K562 (cell line): ENCODE measurements at regions not wholly inside any gene's neighbourhood (a gene's known extent, or its start where the extent isn't known, plus 50 kb on each side); places are given as distances from the start of the nearest gene placed in this dataset.

ENCODE experiments used
- ATAC-seq: fragments of 200-7000 bp; cut with Tn5 transposase; 3 replicates; pipeline ENCODE4 v1.9.1; 2020; ENCODE audit warnings: moderate library complexity
- BruUV-seq: library from RNA; stranded (reverse); fragments of 400-500 nt; replicated peaks from 2 replicates; lab custom pipeline; 2021; lab: Mats Ljungman, UMichigan
- CTCF ChIA-PET: fragments of 300-600 bp; formaldehyde crosslinking; extraction: SDS; loops from one replicate; lab custom pipeline; 2021; ENCODE audit warnings: low intra/inter-chr PET ratio; lab: Yijun Ruan, JAX
- POLR2A ChIA-PET: fragments of 300-600, 350-650 bp; sonication (Branson Sonifier 250); formaldehyde crosslinking; extraction: SDS; loops from one replicate; lab custom pipeline; 2021; ENCODE audit warnings: antibody characterized with exemption, inconsistent platforms; lab: Yijun Ruan, JAX
- DNase-seq, 4 experiments: peaks; one replicate each; pipeline versions ENCODE4 v3.0.0 to v3.0.0-alpha.2; 2011 to 2018; ENCODE audit warnings: low spot score in 3 of 4, mixed read lengths in 3 of 4; ENCODE audit errors: extremely low read depth in 1 of 4
- FAIRE-seq: peaks from 2 replicates; lab custom pipeline; 2011; peaks lifted over from hg19 to GRCh38; lab: Jason Lieb, UNC
- H2AFZ ChIP-seq: 2 replicates; pipeline ENCODE4 v1.6.0; 2011; ENCODE audit warnings: low read depth, low read length, control low read depth, inconsistent platforms
- H3K27ac ChIP-seq: fragments of 200-600 bp; 3 replicates; pipeline ENCODE4 v1.8.0; 2011; ENCODE audit warnings: low read depth, mild to moderate bottlenecking, control low read depth, inconsistent platforms, low read length, moderate library complexity, mixed read lengths; ENCODE audit errors: extremely low read depth
- H3K27me3 ChIP-seq, 2 experiments: fragments of 300-600 bp in 1 of 2; 2 replicates in 1 of 2; 3 replicates in 1 of 2; pipeline versions ENCODE4 v1.6.0 to v1.8.0; 2011; ENCODE audit warnings: inconsistent platforms in 2 of 2, low read length in 2 of 2, mild to moderate bottlenecking in 1 of 2, mixed read lengths in 1 of 2, moderate library complexity in 1 of 2; ENCODE audit not compliant: control insufficient read depth in 2 of 2, insufficient read depth in 2 of 2
- H3K36me3 ChIP-seq: fragments of 300-600 bp; 3 replicates; pipeline ENCODE4 v1.8.0; 2011; ENCODE audit warnings: mild to moderate bottlenecking, low read length, inconsistent platforms; ENCODE audit not compliant: control insufficient read depth, insufficient read depth
- H3K4me1 ChIP-seq, 2 experiments: fragments of 200-600 bp in 1 of 2; replicated peaks in 1 of 2; 2 replicates in 1 of 2; 3 replicates in 1 of 2; pipeline versions ENCODE4 v1.5.1 to v1.8.0; 2011; ENCODE audit warnings: inconsistent platforms in 2 of 2, low read length in 2 of 2, mild to moderate bottlenecking in 1 of 2, mixed read lengths in 1 of 2, moderate library complexity in 1 of 2; ENCODE audit not compliant: control insufficient read depth in 2 of 2, insufficient read depth in 2 of 2
- H3K4me2 ChIP-seq: 2 replicates; pipeline ENCODE4 v1.6.1; 2011; ENCODE audit warnings: low read length, control low read depth, inconsistent platforms, mixed read lengths; ENCODE audit not compliant: insufficient read depth
- H3K4me3 ChIP-seq: fragments of 200-600 bp; sonication (generic), shearing (Covaris generic); 2 replicates; pipeline ENCODE4 v1.5.1; 2016; ENCODE audit warnings: control low read depth, inconsistent platforms
- H3K79me2 ChIP-seq: fragments of 200-600 bp; 3 replicates; pipeline ENCODE4 v1.8.0; 2011; ENCODE audit warnings: low read length, inconsistent platforms; ENCODE audit not compliant: control insufficient read depth, insufficient read depth
- H3K9ac ChIP-seq, 2 experiments: 2 replicates each; pipeline versions ENCODE4 v1.6.0 to v1.6.1; 2011; ENCODE audit warnings: low read depth in 2 of 2, low read length in 2 of 2, control low read depth in 1 of 2, inconsistent platforms in 1 of 2, mild to moderate bottlenecking in 1 of 2, mixed read lengths in 1 of 2; ENCODE audit not compliant: insufficient read depth in 1 of 2
- H3K9me1 ChIP-seq: one replicate; pipeline ENCODE4 v1.6.0; 2011; ENCODE audit warnings: inconsistent platforms, mild to moderate bottlenecking, low read length, moderate library complexity; ENCODE audit not compliant: control insufficient read depth, insufficient read depth
- H3K9me3 ChIP-seq: replicated peaks from 2 replicates; pipeline ENCODE4 v1.5.1; 2011; ENCODE audit warnings: low read depth, low read length, inconsistent platforms; ENCODE audit not compliant: control insufficient read depth, insufficient read depth
- H4K20me1 ChIP-seq: replicated peaks from 2 replicates; pipeline ENCODE4 v1.6.1; 2011; ENCODE audit warnings: low read length, inconsistent platforms, mixed read lengths; ENCODE audit not compliant: control insufficient read depth, insufficient read depth
- ATF1 ChIP-seq, 2 experiments: fragments of 450-650 bp in 1 of 2; IDR thresholded peaks; 2 replicates each; pipeline ENCODE4 v1.6.1; 2016; ENCODE audit warnings: missing compliant biosample characterization in 1 of 2, missing genetic modification characterization in 1 of 2
- MXI1 ChIP-seq: IDR thresholded peaks from 2 replicates; pipeline ENCODE4 v1.6.1; 2011; ENCODE audit warnings: low read depth, mild to moderate bottlenecking, improper control_type of control experiment, low read length
- PTTG1 ChIP-seq: fragments of 450-650 bp; IDR thresholded peaks from 2 replicates; pipeline ENCODE4 v1.6.1; 2016; ENCODE audit warnings: low read depth, mild to moderate bottlenecking, missing genetic modification characterization, missing compliant biosample characterization
- RB1 ChIP-seq: fragments of 450-650 bp; IDR thresholded peaks from 2 replicates; pipeline ENCODE4 v1.6.1; 2017; ENCODE audit warnings: low read depth, mild to moderate bottlenecking
- RFX1 ChIP-seq: fragments of 450-650 bp; IDR thresholded peaks from 2 replicates; pipeline ENCODE4 v1.6.1; 2016; ENCODE audit warnings: mild to moderate bottlenecking, moderate library complexity
- SMAD2 ChIP-seq: fragments of 150-350 bp; IDR thresholded peaks from 2 replicates; pipeline ENCODE4 v1.6.1; 2014; ENCODE audit warnings: low read depth, mild to moderate bottlenecking, low read length
- SRSF9 ChIP-seq: fragments of 200-400 bp; formaldehyde crosslinking; IDR thresholded peaks from 2 replicates; pipeline ENCODE4 v1.6.1; 2017; ENCODE audit warnings: low read depth, low read length, borderline replicate concordance
- ZNF121 ChIP-seq: sonication (generic); formaldehyde crosslinking; conservative IDR thresholded peaks from 2 replicates; pipeline ENCODE4 v1.8.0; 2022; ENCODE audit warnings: missing genetic modification reagents
- ZNF212 ChIP-seq: fragments of 450-650 bp; formaldehyde crosslinking; IDR thresholded peaks from 2 replicates; pipeline ENCODE4 v1.4.0; 2020; ENCODE audit warnings: mild to moderate bottlenecking
- ZNF583 ChIP-seq: fragments of 250-450 bp; sonication (Bioruptor Pico); IDR thresholded peaks from 2 replicates; pipeline ENCODE4 v1.4.0; 2020
- WGBS: fragments of 100-300 bp; shearing (Covaris generic); methylation state at CpG from one replicate; pipeline ENCODE4 v1.1.6; 2016; ENCODE audit warnings: low coverage, mixed read lengths; ENCODE audit not compliant: insufficient coverage; ENCODE audit errors: missing lambda C conversion rate; 5-methylcytosine and 5-hydroxymethylcytosine counted together
- in situ Hi-C: fragments of 300-500 bp; cut with MboI; formaldehyde crosslinking; loops from 4 replicates; pipeline ENCODE4 v1.15.0; 2018; ENCODE audit warnings: inconsistent platforms, mixed read lengths
- intact Hi-C: fragments of 100-400 bp; cut with micrococcal nuclease; formaldehyde crosslinking; loops from 2 replicates; pipeline ENCODE4 v1.14.2; 2022
- TF ChIP-seq, protein P1 (sequence below): sonication (generic); formaldehyde crosslinking; IDR thresholded peaks from 2 replicates; pipeline ENCODE4 v1.8.0; 2022; ENCODE audit warnings: mild to moderate bottlenecking, missing genetic modification reagents

GRCh38 chr22:25409240-25409639 lies 155.2 kb upstream of the GRK3 start:
- H4K20me1 ChIP-seq = no peaks in the 10 kb centered on the region
- whole genome bisulfite sequencing = 44% methylated on average over 2 of the region's 3 CpGs
- TF ChIP-seq RFX1 (no peak), PTTG1 (tag) (no peak), ZNF212 (CRISPR knock-in tag) (no peak), ZNF583 (CRISPR knock-in tag) (no peak), SMAD2 (no peak), ZNF121 (no peak), SRSF9 (no peak), MXI1 (no peak), ATF1 (CRISPR knock-in tag; IDR thresholded peaks at IDR 0.05) (no peak), ATF1 (tag; IDR thresholded peaks at IDR 0.05) (no peak), RB1 (no peak)
- TF ChIP-seq, protein P1, sequence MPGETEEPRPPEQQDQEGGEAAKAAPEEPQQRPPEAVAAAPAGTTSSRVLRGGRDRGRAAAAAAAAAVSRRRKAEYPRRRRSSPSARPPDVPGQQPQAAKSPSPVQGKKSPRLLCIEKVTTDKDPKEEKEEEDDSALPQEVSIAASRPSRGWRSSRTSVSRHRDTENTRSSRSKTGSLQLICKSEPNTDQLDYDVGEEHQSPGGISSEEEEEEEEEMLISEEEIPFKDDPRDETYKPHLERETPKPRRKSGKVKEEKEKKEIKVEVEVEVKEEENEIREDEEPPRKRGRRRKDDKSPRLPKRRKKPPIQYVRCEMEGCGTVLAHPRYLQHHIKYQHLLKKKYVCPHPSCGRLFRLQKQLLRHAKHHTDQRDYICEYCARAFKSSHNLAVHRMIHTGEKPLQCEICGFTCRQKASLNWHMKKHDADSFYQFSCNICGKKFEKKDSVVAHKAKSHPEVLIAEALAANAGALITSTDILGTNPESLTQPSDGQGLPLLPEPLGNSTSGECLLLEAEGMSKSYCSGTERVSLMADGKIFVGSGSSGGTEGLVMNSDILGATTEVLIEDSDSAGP (CRISPR knock-in tag) = no peak

More at GRCh38 chr22:25409240-25409639, 155.2 kb upstream of the GRK3 start:
- ATAC-seq (no peak), DNase-seq (no peak), FAIRE-seq (no peak)
- Histone ChIP-seq H2AFZ (no peak overlapping the region), H3K9me1 (no peaks in the 10 kb centered on the region), H3K4me3 (no peak overlapping the region), H3K27ac (no peak overlapping the region), H3K9ac (no peak overlapping the region), H3K27me3 (no peaks in the 10 kb centered on the region), H3K4me1 (peaks cover 0 to 17% of the 10 kb centered on the region in 2 experiments; a peak in 3 of 5 replicates), H3K36me3 (no peaks in the 10 kb centered on the region), H3K79me2 (peaks cover 10% of the 10 kb centered on the region), H3K4me2 (no peak overlapping the region), H3K9me3 (no peaks in the 10 kb centered on the region)
- in situ Hi-C loops (no loop called here), intact Hi-C loops (no loop called here)
- POLR2A ChIA-PET = no interaction called here
- CTCF ChIA-PET = no interaction called here
- BruUV-seq = no TSS peak
